Esophagus squamous epithelium (tissue), 5 donors: ENCODE measurements at regions not wholly inside any gene's neighbourhood (a gene's known extent, or its start where the extent isn't known, plus 50 kb on each side); places are given as distances from the start of the nearest gene placed in this dataset.

ENCODE experiments used
- DNase-seq: peaks from one replicate; lab custom pipeline; 2025; lab: John Stamatoyannopoulos, UW
- H3K27ac ChIP-seq, 4 donors: fragments of 200-600 bp; sonication (generic); one replicate each; pipeline ENCODE4 v1.5.1; 2016 to 2019; ENCODE audit warnings: mild to moderate bottlenecking in 1 of 4
- H3K27me3 ChIP-seq, 4 donors: fragments of 200-600 bp; sonication (generic); 1 replicate in 3 of 4; 2 replicates in 1 of 4; pipeline versions ENCODE4 v1.5.1 to v1.6.0; 2017 to 2021; ENCODE audit warnings: antibody characterized with exemption in 1 of 4
- H3K36me3 ChIP-seq, 3 donors: fragments of 200-600 bp; sonication (generic); one replicate each; pipeline ENCODE4 v1.5.1; 2016 to 2019
- H3K4me1 ChIP-seq, 3 donors: fragments of 200-600 bp; sonication (generic); one replicate each; pipeline ENCODE4 v1.5.1; 2017 to 2019
- H3K4me3 ChIP-seq, 4 donors: fragments of 200-600 bp; sonication (generic); 1 replicate in 3 of 4; 2 replicates in 1 of 4; pipeline ENCODE4 v1.5.1; 2016 to 2019; ENCODE audit warnings: mild to moderate bottlenecking in 2 of 4, moderate library complexity in 1 of 4
- H3K9me3 ChIP-seq, 3 donors: fragments of 200-600 bp; sonication (generic); one replicate each; pipeline ENCODE4 v1.5.1; 2016 to 2019
- POLR2A ChIP-seq, 4 donors: fragments of 450-650 bp; IDR thresholded peaks; one replicate each; pipeline ENCODE4 v1.6.1; 2017; ENCODE audit warnings: antibody characterized with exemption in 4 of 4, mild to moderate bottlenecking in 4 of 4, moderate library complexity in 3 of 4
- WGBS, 2 donors: methylation state at CpG; one replicate each; pipeline ENCODE4 v1.1.5; 2018; 5-methylcytosine and 5-hydroxymethylcytosine counted together
- intact Hi-C: fragments of 100-400 bp; cut with DNase I; formaldehyde crosslinking; loops from one replicate; pipeline ENCODE4 v1.15.0; 2022
- TF ChIP-seq, protein P1 (sequence below), 6 experiments: fragments of 450-650 bp in 4 of 6; fragments of 200-600 bp in 2 of 6; sonication (generic) in 2 of 6; IDR thresholded peaks; one replicate each; pipeline ENCODE4 v1.5.1; 2016 to 2019; ENCODE audit warnings: antibody characterized with exemption in 6 of 6, mild to moderate bottlenecking in 4 of 6, moderate library complexity in 4 of 6
- donor health status: DM: yes; HTN: yes; CAD: no.

- TF ChIP-seq, protein P1, sequence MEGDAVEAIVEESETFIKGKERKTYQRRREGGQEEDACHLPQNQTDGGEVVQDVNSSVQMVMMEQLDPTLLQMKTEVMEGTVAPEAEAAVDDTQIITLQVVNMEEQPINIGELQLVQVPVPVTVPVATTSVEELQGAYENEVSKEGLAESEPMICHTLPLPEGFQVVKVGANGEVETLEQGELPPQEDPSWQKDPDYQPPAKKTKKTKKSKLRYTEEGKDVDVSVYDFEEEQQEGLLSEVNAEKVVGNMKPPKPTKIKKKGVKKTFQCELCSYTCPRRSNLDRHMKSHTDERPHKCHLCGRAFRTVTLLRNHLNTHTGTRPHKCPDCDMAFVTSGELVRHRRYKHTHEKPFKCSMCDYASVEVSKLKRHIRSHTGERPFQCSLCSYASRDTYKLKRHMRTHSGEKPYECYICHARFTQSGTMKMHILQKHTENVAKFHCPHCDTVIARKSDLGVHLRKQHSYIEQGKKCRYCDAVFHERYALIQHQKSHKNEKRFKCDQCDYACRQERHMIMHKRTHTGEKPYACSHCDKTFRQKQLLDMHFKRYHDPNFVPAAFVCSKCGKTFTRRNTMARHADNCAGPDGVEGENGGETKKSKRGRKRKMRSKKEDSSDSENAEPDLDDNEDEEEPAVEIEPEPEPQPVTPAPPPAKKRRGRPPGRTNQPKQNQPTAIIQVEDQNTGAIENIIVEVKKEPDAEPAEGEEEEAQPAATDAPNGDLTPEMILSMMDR (IDR thresholded peaks at IDR 0.05): no peak
- no peak for TF ChIP-seq POLR2A (IDR thresholded peaks at IDR 0.05)
- no peaks in the 10 kb centered on the region for H3K4me1 ChIP-seq
- intact Hi-C loops: no loop called here
- H3K27ac ChIP-seq: no peak overlapping the region
- H3K4me3 ChIP-seq: no peak overlapping the region
- no peaks in the 10 kb centered on the region for H3K36me3 ChIP-seq
- no peaks in the 10 kb centered on the region for H3K27me3 ChIP-seq
- WGBS, 2 donors: 32 to 39% methylated on average over 2 of the region's 2 CpGs
- no peak for DNase-seq
- H3K9me3 ChIP-seq: no peaks in the 10 kb centered on the region
Observed at GRCh38 chr14:47959740-47960139, 284.3 kb upstream of the MDGA2 start.

- no peak for DNase-seq
- TF ChIP-seq, protein P1 (IDR thresholded peaks at IDR 0.05): no peak
- no peak for TF ChIP-seq POLR2A (IDR thresholded peaks at IDR 0.05)
- H3K36me3 ChIP-seq: no peaks in the 10 kb centered on the region
- H3K9me3 ChIP-seq: no peaks in the 10 kb centered on the region
- no peaks in the 10 kb centered on the region for H3K27me3 ChIP-seq
- H3K27ac ChIP-seq: no peak overlapping the region
- no peak overlapping the region for H3K4me3 ChIP-seq
- H3K4me1 ChIP-seq: no peaks in the 10 kb centered on the region
- intact Hi-C loops: no loop called here
- 68 to 71% methylated on average over 6 of the region's 6 CpGs for WGBS, 2 donors
Observed at GRCh38 chr14:47949006-47949405, 273.6 kb upstream of the MDGA2 start.

DNA sequence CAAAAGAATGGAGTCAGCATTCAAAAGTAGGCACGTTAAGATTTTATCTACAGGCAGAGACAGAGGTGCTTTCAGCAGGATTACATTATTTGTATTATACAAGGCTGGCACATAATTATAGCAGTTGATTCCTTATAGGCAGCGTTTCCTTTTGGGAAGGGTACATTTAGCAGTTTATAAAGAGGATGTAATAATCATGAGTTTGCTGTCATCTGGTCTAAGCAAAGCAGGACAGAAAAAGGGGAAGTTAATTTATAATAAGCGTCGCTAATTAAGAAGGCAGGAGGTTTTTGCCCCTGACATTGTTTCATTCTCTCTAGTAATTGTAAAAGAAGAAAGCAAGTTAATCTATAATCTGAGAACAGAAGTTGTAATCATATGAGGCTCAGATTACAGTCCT is 259.9 kb upstream of the MDGA2 start:
- Histone ChIP-seq H3K9me3 (peaks cover 0 to 11% (median 0%) of the 10 kb centered on the region in 3 donors), H3K27me3 (no peaks in the 10 kb centered on the region), H3K4me1 (no peaks in the 10 kb centered on the region), H3K36me3 (no peaks in the 10 kb centered on the region), H3K27ac (no peak overlapping the region), H3K4me3 (no peak overlapping the region)
- intact Hi-C loops: no loop called here
- TF ChIP-seq, protein P1 (IDR thresholded peaks at IDR 0.05): no peak
- TF ChIP-seq POLR2A (IDR thresholded peaks at IDR 0.05): no peak
- DNase-seq: no peak
- 31 to 37% methylated on average over 4 of the region's 4 CpGs for WGBS, 2 donors

DNA sequence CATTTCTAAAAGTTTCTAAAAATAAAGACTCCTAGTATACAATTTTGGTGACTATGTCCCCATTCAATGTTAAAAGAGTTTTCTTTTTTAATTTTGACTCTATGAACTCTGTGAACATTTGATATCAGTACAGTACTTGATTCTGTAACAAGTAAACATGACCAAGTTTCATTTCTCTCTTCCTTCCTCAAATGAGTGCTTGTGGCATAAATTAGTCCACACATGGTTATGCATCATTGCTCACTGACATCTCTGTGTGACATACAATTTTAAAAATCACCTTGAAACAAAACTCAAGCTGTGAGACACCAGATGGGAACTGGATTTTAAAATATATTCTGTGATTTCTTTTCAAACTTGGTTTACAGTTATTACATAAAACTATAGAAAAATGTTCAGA is 253.9 kb upstream of the MDGA2 start:
- Histone ChIP-seq H3K9me3 (peaks cover 0 to 5% (median 0%) of the 10 kb centered on the region in 3 donors), H3K4me1 (no peaks in the 10 kb centered on the region), H3K4me3 (no peak overlapping the region), H3K36me3 (no peaks in the 10 kb centered on the region), H3K27me3 (no peaks in the 10 kb centered on the region), H3K27ac (no peak overlapping the region)
- no peak for DNase-seq
- intact Hi-C loops: no loop called here
- no peak for TF ChIP-seq POLR2A (IDR thresholded peaks at IDR 0.05)
- TF ChIP-seq, protein P1 (IDR thresholded peaks at IDR 0.05): no peak

- WGBS, 2 donors: 19 to 50% methylated on average over 1 of the region's 1 CpG
- H3K27ac ChIP-seq: no peak overlapping the region
- TF ChIP-seq POLR2A (IDR thresholded peaks at IDR 0.05): no peak
- TF ChIP-seq, protein P1 (IDR thresholded peaks at IDR 0.05): no peak
- H3K27me3 ChIP-seq: no peaks in the 10 kb centered on the region
- H3K4me3 ChIP-seq: no peak overlapping the region
- no peaks in the 10 kb centered on the region for H3K9me3 ChIP-seq
- intact Hi-C loops: no loop called here
- H3K36me3 ChIP-seq: no peaks in the 10 kb centered on the region
- no peak for DNase-seq
- H3K4me1 ChIP-seq: no peaks in the 10 kb centered on the region
Observed at GRCh38 chr14:47921133-47921532, 245.7 kb upstream of the MDGA2 start.
